WTC11 (cell line): ENCODE measurements at regions not wholly inside any gene's neighbourhood (a gene's known extent, or its start where the extent isn't known, plus 50 kb on each side); places are given as distances from the start of the nearest gene placed in this dataset.

Experiments used
- ATAC-seq: fragments of 200-7000 bp; cut with Tn5 transposase; 2 replicates; pipeline ENCODE4 v1.10.0; 2021; ENCODE audit warnings: mild to moderate bottlenecking, moderate library complexity
- CTCF ChIA-PET: fragments of 300-600 bp; sonication (Branson Sonifier 250); formaldehyde crosslinking; loops from one replicate; lab custom pipeline; 2021; ENCODE audit warnings: antibody characterized with exemption; lab: Charles Lee
- POLR2A ChIA-PET: fragments of 350-600 bp; sonication (Branson Sonifier 250); formaldehyde crosslinking; loops from one replicate; lab custom pipeline; 2021; ENCODE audit warnings: antibody characterized with exemption; lab: Charles Lee
- DNase-seq: peaks from one replicate; pipeline ENCODE4 v3.0.0; 2021; ENCODE audit warnings: low spot score
- H3K27ac Mint-ChIP-seq: 2 replicates; pipeline ENCODE4 v1.8.0; 2021; ENCODE audit warnings: mixed read lengths
- H3K27me3 Mint-ChIP-seq: 2 replicates; pipeline ENCODE4 v1.8.0; 2021; ENCODE audit warnings: low read depth, mild to moderate bottlenecking, moderate library complexity, mixed read lengths
- H3K36me3 Mint-ChIP-seq: 2 replicates; pipeline ENCODE4 v1.8.0; 2021; ENCODE audit warnings: mixed read lengths
- H3K4me1 Mint-ChIP-seq: 2 replicates; pipeline ENCODE4 v1.8.0; 2022; ENCODE audit warnings: mixed read lengths
- H3K4me3 Mint-ChIP-seq: 2 replicates; pipeline ENCODE4 v1.8.0; 2021; ENCODE audit warnings: mild to moderate bottlenecking, moderate library complexity, mixed read lengths
- H3K9me3 Mint-ChIP-seq: 2 replicates; pipeline ENCODE4 v1.8.0; 2021; ENCODE audit warnings: mixed read lengths
- ETV6 ChIP-seq: sonication (generic); formaldehyde crosslinking; IDR thresholded peaks from 2 replicates; pipeline ENCODE4 v1.8.1; 2022; ENCODE audit warnings: mild to moderate bottlenecking, missing genetic modification reagents
- GRHL2 ChIP-seq: fragments of 250-450 bp; sonication (Bioruptor Pico); IDR thresholded peaks from 2 replicates; pipeline ENCODE4 v1.8.0; 2022; ENCODE audit warnings: mild to moderate bottlenecking, moderate library complexity; ENCODE audit not compliant: insufficient replicate concordance, severe bottlenecking
- NR1H2 ChIP-seq: sonication (generic); formaldehyde crosslinking; IDR thresholded peaks from 2 replicates; pipeline ENCODE4 v1.9.0; 2021; ENCODE audit warnings: mild to moderate bottlenecking, moderate library complexity, missing genetic modification reagents
- OVOL2 ChIP-seq: fragments of 250-450 bp; sonication (Bioruptor Pico); IDR thresholded peaks from 2 replicates; pipeline ENCODE4 v1.9.0; 2021; ENCODE audit warnings: mild to moderate bottlenecking, borderline replicate concordance
- PRRX2 ChIP-seq: fragments of 250-450 bp; sonication (Bioruptor Pico); IDR thresholded peaks from 2 replicates; pipeline ENCODE4 v1.8.0; 2021; ENCODE audit warnings: mild to moderate bottlenecking
- SP1 ChIP-seq: sonication (generic); formaldehyde crosslinking; conservative IDR thresholded peaks from 2 replicates; pipeline ENCODE4 v1.8.1; 2022; ENCODE audit warnings: missing genetic modification reagents
- TEAD4 ChIP-seq: sonication (generic); formaldehyde crosslinking; IDR thresholded peaks from 2 replicates; pipeline ENCODE4 v1.8.0; 2022; ENCODE audit warnings: mild to moderate bottlenecking, missing genetic modification reagents
- ZBTB21 ChIP-seq: sonication (generic); formaldehyde crosslinking; IDR thresholded peaks from 2 replicates; pipeline ENCODE4 v1.8.1; 2023; ENCODE audit warnings: mild to moderate bottlenecking, missing genetic modification reagents, borderline replicate concordance
- ZNF219 ChIP-seq: sonication (generic); formaldehyde crosslinking; IDR thresholded peaks from 2 replicates; pipeline ENCODE4 v1.8.0; 2023; ENCODE audit warnings: missing genetic modification reagents, mild to moderate bottlenecking, borderline replicate concordance
- TF ChIP-seq, protein P1 (sequence below): sonication (generic); formaldehyde crosslinking; IDR thresholded peaks from 2 replicates; pipeline ENCODE4 v1.8.0; 2022; ENCODE audit warnings: missing genetic modification reagents
- TF ChIP-seq, protein P2 (sequence below): fragments of 250-450 bp; sonication (Bioruptor Pico); IDR thresholded peaks from 2 replicates; pipeline ENCODE4 v1.9.0; 2021; ENCODE audit warnings: mild to moderate bottlenecking
- TF ChIP-seq, protein P3 (sequence below): fragments of 200-600 bp; IDR thresholded peaks from 2 replicates; pipeline ENCODE4 v1.8.0; 2022; ENCODE audit warnings: antibody characterized with exemption
- TF ChIP-seq, protein P4 (sequence below): sonication (generic); formaldehyde crosslinking; IDR thresholded peaks from 2 replicates; pipeline ENCODE4 v1.8.0; 2022; ENCODE audit warnings: mild to moderate bottlenecking, missing genetic modification reagents
- TF ChIP-seq, protein P5 (sequence below): fragments of 250-450 bp; sonication (Bioruptor Pico); conservative IDR thresholded peaks from 2 replicates; pipeline ENCODE4 v1.9.0; 2021; ENCODE audit warnings: mild to moderate bottlenecking

DNA sequence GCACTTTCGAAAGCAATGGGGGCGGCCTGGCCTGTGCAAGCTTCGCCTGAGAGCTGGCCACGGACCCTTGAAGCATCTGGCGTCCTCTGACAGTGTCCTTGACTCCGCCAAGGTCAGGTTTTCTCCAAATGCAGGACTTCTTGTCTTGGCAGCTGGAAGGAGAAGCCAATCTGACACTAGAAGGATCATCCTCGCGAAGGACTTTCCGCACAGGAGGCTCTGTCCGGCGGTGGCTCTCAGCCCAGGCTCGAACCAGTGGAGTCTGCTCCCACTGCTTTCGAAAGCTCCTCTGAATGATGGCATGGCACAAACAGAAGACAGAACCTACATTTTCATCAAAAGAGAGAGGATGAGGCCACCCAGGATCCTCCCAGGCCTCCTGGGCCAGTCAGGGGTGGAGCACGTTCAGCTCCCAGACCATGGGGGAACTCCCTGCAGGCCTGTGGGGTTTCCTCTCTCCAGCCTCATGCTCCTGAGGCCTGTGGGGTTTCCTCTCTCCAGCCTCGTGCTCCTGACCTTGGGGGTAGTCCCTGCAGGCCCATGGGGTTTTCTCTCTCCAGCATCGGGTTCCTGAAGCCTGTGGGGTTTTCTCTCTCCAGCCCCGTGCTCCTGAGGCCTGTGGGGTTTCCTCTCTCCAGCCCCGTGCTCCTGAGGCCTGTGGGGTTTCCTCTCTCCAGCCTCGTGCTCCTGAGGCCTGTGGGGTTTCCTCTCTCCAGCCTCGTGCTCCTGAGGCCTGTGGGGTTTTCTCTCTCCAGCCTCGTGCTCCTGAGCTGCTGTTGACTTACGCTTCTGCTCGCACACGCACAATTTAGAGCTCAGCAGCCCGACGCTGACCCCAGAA, 396.5 kb upstream of the SALL3 start:
- ChIA-PET POLR2A (no interaction called here), CTCF (no interaction called here)
- no peak overlapping the region for H3K4me3 Mint-ChIP-seq
- H3K36me3 Mint-ChIP-seq = peaks cover 21% of the 10 kb centered on the region
- peaks cover 27% of the 10 kb centered on the region for H3K9me3 Mint-ChIP-seq
- ATAC-seq (no peak), DNase-seq (no peak)
- H3K27ac Mint-ChIP-seq = no peak overlapping the region
- TF ChIP-seq ETV6 (CRISPR knock-in tag) = no peak
- TF ChIP-seq, protein P1, sequence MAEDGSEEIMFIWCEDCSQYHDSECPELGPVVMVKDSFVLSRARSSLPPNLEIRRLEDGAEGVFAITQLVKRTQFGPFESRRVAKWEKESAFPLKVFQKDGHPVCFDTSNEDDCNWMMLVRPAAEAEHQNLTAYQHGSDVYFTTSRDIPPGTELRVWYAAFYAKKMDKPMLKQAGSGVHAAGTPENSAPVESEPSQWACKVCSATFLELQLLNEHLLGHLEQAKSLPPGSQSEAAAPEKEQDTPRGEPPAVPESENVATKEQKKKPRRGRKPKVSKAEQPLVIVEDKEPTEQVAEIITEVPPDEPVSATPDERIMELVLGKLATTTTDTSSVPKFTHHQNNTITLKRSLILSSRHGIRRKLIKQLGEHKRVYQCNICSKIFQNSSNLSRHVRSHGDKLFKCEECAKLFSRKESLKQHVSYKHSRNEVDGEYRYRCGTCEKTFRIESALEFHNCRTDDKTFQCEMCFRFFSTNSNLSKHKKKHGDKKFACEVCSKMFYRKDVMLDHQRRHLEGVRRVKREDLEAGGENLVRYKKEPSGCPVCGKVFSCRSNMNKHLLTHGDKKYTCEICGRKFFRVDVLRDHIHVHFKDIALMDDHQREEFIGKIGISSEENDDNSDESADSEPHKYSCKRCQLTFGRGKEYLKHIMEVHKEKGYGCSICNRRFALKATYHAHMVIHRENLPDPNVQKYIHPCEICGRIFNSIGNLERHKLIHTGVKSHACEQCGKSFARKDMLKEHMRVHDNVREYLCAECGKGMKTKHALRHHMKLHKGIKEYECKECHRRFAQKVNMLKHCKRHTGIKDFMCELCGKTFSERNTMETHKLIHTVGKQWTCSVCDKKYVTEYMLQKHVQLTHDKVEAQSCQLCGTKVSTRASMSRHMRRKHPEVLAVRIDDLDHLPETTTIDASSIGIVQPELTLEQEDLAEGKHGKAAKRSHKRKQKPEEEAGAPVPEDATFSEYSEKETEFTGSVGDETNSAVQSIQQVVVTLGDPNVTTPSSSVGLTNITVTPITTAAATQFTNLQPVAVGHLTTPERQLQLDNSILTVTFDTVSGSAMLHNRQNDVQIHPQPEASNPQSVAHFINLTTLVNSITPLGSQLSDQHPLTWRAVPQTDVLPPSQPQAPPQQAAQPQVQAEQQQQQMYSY (CRISPR knock-in tag) = no peak
- peaks cover 1% of the 10 kb centered on the region for H3K4me1 Mint-ChIP-seq
- peaks cover 3% of the 10 kb centered on the region; the same call in 1 of the 2 replicates for H3K27me3 Mint-ChIP-seq

DNA sequence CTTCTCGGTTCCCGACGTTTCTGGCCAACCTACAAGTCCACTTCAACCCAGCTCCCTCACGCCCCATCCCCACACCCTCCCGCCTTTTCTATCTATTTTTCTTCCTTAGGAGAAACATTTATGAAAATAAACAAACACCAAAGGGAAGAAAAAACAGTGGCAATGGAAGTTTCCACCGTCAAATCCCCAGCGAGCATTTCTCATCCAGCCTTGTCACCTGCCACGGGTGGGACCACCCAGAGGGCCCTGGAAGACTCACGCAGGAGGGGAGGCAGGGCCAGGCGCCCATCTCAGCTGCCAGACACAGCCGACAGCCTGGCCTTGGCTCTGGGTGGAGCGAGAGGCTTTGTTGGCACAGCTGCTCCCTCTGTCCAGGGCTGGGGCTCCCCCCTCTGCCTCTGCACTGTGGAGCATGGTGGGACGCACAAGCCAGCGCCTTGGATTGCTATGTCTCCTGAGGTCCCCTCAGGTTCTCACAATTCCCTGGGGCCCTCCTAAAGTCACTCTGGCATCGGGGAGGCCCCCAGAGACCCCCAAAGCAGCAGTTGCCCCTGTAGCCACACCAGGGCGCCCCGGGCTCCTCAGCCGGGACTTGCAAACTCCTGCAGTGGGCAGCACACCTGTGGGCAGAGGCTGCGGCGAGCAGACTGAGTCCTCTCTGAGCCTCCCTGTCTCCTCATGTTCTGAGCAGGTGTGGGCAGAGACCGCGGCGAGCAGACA, 395.7 kb upstream of the SALL3 start:
- DNase-seq (no peak), ATAC-seq (no peak)
- no peak overlapping the region for H3K4me3 Mint-ChIP-seq
- POLR2A ChIA-PET = no interaction called here
- CTCF ChIA-PET = no interaction called here
- peaks cover 9% of the 10 kb centered on the region for H3K4me1 Mint-ChIP-seq
- TF ChIP-seq, protein P2, sequence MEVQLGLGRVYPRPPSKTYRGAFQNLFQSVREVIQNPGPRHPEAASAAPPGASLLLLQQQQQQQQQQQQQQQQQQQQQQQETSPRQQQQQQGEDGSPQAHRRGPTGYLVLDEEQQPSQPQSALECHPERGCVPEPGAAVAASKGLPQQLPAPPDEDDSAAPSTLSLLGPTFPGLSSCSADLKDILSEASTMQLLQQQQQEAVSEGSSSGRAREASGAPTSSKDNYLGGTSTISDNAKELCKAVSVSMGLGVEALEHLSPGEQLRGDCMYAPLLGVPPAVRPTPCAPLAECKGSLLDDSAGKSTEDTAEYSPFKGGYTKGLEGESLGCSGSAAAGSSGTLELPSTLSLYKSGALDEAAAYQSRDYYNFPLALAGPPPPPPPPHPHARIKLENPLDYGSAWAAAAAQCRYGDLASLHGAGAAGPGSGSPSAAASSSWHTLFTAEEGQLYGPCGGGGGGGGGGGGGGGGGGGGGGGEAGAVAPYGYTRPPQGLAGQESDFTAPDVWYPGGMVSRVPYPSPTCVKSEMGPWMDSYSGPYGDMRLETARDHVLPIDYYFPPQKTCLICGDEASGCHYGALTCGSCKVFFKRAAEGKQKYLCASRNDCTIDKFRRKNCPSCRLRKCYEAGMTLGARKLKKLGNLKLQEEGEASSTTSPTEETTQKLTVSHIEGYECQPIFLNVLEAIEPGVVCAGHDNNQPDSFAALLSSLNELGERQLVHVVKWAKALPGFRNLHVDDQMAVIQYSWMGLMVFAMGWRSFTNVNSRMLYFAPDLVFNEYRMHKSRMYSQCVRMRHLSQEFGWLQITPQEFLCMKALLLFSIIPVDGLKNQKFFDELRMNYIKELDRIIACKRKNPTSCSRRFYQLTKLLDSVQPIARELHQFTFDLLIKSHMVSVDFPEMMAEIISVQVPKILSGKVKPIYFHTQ (CRISPR knock-in tag) = no peak
- TF ChIP-seq NR1H2 (no peak), ZBTB21 (CRISPR knock-in tag) (no peak), PRRX2 (CRISPR knock-in tag) (no peak)
- TF ChIP-seq, protein P3, sequence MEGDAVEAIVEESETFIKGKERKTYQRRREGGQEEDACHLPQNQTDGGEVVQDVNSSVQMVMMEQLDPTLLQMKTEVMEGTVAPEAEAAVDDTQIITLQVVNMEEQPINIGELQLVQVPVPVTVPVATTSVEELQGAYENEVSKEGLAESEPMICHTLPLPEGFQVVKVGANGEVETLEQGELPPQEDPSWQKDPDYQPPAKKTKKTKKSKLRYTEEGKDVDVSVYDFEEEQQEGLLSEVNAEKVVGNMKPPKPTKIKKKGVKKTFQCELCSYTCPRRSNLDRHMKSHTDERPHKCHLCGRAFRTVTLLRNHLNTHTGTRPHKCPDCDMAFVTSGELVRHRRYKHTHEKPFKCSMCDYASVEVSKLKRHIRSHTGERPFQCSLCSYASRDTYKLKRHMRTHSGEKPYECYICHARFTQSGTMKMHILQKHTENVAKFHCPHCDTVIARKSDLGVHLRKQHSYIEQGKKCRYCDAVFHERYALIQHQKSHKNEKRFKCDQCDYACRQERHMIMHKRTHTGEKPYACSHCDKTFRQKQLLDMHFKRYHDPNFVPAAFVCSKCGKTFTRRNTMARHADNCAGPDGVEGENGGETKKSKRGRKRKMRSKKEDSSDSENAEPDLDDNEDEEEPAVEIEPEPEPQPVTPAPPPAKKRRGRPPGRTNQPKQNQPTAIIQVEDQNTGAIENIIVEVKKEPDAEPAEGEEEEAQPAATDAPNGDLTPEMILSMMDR = no peak
- TF ChIP-seq, protein P4, sequence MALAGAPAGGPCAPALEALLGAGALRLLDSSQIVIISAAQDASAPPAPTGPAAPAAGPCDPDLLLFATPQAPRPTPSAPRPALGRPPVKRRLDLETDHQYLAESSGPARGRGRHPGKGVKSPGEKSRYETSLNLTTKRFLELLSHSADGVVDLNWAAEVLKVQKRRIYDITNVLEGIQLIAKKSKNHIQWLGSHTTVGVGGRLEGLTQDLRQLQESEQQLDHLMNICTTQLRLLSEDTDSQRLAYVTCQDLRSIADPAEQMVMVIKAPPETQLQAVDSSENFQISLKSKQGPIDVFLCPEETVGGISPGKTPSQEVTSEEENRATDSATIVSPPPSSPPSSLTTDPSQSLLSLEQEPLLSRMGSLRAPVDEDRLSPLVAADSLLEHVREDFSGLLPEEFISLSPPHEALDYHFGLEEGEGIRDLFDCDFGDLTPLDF (CRISPR knock-in tag) = no peak
- no peaks in the 10 kb centered on the region for H3K27me3 Mint-ChIP-seq
- H3K36me3 Mint-ChIP-seq = peaks cover 16% of the 10 kb centered on the region; the same call in 1 of the 2 replicates
- peaks cover 22% of the 10 kb centered on the region for H3K9me3 Mint-ChIP-seq
- H3K27ac Mint-ChIP-seq = no peak overlapping the region

DNA sequence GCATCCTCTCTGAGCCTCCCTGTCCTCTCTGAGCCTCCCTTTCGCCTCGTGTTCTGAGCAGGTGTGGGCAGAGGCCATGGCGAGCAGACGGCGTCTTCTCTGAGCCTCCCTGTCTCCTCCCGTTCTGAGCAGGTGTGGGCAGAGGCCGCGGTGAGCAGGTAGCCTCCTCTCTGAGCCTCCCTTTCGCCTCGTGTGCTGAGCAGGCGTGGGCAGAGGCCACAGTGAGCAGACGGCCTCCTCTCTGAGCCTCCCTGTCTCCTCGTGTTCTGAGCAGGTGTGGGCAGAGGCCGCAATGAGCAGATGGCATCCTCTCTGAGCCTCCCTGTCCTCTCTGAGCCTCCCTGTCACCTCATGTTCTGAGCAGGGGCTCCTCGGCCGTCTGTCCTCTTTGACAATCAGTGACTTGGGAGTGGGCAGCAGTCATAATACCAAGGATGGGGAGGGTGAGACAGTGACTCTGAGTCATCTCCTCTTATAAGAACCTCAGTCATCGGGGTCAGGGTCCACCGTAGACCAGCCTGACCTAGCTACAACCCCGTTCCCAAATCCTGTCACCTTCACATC, 395.1 kb upstream of the SALL3 start:
- ChIA-PET CTCF (no interaction called here), POLR2A (no interaction called here)
- no peak for TF ChIP-seq GRHL2 (CRISPR knock-in tag)
- no peak for TF ChIP-seq ETV6 (CRISPR knock-in tag)
- TF ChIP-seq, protein P5, sequence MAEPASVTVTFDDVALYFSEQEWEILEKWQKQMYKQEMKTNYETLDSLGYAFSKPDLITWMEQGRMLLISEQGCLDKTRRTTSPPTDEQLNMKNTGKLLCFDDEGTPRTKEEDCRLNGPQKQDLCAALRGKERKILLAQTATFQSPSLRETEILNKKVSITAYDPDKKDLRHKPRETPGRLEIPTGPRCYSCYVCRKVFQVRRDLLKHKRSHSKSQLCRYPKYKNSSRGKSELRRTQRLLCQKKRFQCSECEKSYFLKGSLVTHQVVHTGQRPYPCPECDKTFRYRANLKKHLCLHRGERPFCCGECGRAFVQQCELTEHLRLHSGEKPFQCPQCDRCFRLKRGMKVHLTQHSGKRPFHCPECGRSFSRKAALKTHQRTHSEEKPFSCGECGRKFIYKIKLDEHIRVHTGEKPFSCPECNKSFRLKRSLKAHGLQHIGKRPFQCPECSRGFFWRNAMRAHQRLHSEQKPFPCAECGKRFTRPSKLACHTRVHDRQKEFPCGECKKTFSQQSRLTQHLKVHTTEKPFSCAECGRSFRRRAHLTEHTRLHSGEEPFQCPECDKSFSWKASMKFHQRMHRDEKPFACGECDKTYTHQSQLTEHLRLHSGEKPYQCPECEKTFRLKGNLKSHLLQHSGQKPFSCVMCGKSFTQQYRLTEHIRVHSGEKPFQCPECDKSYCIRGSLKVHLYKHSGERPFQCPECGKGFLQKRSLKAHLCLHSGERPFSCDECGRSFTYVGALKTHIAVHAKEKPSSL (CRISPR knock-in tag) = no peak
- TF ChIP-seq TEAD4 = no peak
- TF ChIP-seq OVOL2 (CRISPR knock-in tag) = no peak
- no peak for TF ChIP-seq ZNF219 (CRISPR knock-in tag)
- no peak for TF ChIP-seq SP1
- no peak overlapping the region for H3K27ac Mint-ChIP-seq
- H3K4me1 Mint-ChIP-seq = peaks cover 16% of the 10 kb centered on the region
- peaks cover 13% of the 10 kb centered on the region; the same call in 1 of the 2 replicates for H3K36me3 Mint-ChIP-seq
- H3K9me3 Mint-ChIP-seq = peaks cover 18% of the 10 kb centered on the region
- DNase-seq = no peak
- no peak overlapping the region for H3K4me3 Mint-ChIP-seq
- no peak for ATAC-seq
- no peaks in the 10 kb centered on the region for H3K27me3 Mint-ChIP-seq
